Right lung (tissue), 2 donors: ENCODE measurements at regions not wholly inside any gene's neighbourhood (a gene's known extent, or its start where the extent isn't known, plus 50 kb on each side); places are given as distances from the start of the nearest gene placed in this dataset.
"Not testable (repeated sequence)": the region's sequence is repeated elsewhere in the genome, so short reads cannot be mapped to it uniquely, and the experiment has no call there.

ENCODE experiments used
- DNase-seq, 2 donors: peaks; one replicate each; pipeline ENCODE4 v3.0.0-alpha.2; 2013

DNA sequence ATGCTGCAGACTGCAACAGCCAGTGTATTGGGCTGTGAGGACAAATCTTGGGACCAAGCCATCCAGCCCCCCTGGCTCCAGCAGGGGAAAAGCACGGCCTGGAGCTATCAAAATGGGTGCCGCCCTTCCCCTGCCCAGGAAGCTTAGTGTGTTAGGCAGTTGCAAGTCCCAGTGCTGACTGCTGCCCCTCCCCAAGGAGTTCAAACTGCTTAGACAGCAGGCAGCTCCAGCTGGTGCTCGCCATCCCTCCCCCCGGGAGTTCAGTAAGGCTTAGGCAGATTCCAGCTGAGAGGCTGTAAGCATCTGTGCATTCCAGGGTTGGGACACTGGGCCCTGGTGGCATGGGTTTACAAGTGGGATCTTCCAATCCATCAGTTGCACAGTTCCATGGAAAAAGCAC lies 579.6 kb upstream of the NR5A2 start:
- no peak for DNase-seq

DNA sequence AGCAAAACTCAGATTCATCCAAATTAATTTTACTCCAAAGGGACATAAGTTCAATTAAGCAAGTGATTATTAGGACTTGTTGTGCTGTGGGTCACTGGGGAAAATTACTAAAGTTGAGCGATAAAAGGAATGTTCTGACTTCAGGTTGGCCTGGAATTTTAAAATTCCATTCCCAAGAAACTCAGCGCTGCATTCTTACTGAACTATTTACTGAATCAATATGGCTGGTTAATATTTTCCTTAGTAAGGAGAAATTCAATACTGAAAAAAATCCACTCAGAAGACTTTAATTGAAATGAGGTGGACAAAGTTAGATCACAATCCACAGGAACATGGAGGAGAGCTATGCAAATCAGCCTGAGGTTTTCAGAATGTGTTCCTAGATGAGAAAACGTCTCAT lies 578.9 kb upstream of the NR5A2 start:
- DNase-seq = no peak

DNA sequence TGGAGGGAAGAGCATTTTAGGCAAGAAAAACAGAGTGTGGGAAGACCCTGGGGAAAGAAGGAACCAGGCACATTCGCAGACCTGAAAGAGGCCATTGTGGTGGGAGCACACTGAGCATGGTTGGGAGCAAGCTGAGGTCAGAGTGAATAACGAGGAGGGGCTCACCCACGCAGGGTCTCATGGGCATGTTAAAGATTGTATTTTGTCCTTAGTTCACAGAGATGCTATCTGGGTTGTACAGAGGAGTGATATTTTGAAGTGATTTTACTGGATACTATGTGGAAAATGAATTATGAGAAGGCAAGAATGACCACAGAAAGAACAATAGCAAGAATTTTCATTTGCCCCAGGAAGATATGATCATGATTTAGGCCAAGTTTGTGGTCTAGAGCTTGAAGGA lies 578.3 kb upstream of the NR5A2 start:
- no peak for DNase-seq

DNA sequence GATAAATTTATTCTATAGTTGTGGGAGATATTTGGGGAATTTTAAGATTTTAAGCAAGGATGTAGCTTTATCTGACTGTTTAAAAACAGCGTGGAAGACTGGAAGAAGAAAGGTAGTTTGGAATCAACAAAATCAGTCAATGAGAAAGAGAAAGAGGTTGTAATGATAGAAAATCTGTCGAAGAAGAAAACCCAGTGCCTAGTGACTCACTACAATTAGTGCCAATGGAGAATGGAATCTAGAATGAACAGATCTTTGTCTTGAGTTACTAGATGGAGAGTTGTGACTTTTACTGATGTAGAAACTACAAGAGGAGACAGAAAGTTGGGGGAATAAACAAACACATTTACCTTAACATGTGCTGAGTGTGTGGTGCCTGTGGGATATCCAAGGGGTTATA lies 577.8 kb upstream of the NR5A2 start:
- no peak for DNase-seq

DNA sequence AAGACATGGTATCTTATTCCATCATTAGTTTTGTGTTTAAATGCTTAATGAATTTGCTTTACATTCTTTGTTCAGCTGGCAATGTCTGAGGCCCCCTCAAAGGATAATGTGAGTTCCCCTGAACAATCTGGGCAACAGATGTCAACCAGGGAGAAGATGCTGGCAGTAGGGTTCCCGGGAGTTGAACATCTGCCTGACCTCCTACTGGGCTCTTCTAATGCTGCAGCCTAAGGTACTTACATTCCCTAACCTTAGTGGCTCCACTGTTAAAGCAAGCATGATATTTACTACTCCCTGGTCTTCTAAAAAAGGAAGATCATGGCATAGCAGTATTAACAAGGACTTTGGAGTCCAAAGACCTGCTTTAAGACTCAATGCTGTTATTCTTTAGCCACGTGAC lies 574.9 kb upstream of the NR5A2 start:
- no peak for DNase-seq

DNA sequence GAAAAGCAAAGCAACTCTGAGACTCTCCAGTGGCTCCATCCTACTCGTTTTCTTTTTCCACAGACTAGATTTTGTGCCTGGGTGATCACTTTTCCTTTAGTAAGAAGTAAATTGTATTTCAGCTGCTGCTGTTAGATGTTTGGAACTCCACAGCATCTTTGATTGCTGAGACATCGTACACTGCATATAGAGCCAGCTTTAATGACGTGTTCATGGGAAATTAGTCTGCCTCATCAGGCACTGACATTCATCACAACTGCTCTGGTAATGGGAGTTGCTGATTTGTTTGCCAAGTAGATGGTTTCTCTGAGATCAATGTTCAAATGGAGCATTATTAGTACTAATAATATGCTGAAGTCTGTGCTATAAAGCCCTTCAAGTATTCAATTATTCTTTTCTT lies 573.8 kb upstream of the NR5A2 start:
- no peak for DNase-seq

DNA sequence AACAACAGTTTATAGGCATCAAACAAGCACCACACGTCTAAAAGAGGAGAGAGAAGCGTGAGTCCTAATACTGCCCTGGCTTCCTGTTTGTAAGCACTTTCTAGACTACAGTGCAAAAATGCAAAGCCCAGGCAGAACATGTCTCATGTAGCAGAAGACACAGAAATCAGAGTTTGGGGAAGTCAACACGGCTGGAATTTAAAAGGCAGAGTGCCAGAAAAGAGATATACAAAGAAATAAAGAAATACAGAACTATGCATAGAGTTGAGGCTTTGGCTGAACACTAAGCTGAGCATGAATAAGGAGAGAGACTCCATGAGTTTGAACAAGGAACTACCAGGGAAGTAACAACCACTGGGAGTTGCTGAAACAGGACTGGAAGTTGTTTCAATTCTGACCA lies 566.6 kb upstream of the NR5A2 start:
- DNase-seq = no peak

DNA sequence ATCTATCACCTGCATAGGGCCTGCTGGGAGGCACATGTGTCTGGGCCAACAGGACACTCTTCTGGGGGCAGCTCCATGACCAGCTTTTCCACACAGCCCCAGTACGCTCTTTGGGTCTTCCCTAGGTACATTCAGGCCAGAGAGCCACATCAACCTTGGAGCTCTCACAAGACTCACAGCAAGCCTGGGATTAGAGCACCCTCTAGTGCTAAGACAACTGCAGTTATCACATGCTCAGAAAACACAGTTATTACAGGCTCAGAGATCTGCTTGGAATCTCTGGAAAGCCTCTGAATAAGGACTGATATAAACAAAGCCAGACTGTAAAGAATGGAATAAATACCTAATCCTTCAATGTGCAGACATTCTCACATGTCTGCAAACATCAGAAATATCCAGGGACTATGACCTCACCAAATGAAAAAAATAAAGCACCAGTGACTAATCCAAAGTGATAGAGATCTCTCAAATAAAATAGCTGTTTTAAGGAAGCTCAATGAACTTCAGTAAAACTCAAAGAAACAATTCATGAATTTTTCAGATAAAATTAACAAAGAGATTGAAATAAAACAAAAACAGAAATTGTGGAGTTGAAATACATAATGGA lies 563.9 kb upstream of the NR5A2 start:
- no peak for DNase-seq

DNA sequence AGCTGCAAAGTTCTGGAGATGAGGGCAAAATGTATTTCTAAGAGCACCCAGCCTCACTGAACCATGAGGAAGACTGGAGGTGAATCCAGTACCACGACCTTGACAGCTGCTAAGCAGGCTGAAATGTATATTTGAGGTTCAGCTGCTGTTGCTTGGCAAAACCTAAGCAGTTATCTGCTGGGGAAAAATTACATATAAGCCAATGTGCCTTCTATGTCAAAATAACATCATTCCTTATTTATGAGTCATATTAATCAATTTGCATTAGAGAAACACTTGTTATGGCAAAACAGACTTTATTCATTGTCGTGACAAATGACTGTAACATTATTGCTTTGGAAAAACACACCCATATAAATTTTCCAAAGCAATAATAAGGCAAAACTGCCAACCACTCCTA lies 560.5 kb upstream of the NR5A2 start:
- DNase-seq = no peak

DNA sequence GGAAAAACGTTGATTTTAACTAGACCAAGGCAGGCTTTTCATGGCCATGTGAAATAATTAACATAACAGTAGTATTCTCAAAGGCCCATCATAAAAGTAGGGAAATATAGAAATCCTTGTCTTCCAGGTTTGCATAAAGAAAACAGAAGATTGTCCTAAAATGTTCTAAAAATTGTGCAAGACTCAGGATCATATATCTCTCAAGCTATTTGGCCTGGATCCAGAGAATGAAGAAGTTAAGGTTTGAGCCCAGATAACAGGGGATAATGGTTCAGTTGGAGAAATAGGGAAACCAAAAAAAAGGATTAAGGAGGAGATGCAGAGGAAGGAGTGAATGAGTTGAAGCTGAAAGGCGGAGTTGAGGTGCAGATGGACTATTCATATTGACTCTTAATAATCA lies 555.5 kb upstream of the NR5A2 start:
- no peak for DNase-seq

DNA sequence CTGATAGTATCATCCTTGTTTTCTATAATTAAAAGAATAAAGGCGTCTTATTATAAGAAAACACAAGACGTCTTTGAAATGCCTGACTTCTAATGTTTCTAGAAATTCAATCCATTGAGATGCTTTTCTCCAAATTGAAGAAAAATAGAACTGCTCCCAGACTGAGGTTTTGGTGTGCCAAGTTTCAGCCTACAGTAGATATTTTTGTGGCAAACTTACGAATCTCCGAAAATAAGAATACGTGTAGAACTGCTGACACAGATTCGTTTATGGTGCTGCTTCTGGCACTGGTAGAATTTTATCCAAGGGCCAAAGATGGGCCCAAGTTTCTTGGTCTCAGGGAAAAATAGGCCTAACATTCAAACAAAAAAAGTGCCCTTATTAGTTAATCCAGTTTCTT lies 554.5 kb upstream of the NR5A2 start:
- DNase-seq = no peak

DNA sequence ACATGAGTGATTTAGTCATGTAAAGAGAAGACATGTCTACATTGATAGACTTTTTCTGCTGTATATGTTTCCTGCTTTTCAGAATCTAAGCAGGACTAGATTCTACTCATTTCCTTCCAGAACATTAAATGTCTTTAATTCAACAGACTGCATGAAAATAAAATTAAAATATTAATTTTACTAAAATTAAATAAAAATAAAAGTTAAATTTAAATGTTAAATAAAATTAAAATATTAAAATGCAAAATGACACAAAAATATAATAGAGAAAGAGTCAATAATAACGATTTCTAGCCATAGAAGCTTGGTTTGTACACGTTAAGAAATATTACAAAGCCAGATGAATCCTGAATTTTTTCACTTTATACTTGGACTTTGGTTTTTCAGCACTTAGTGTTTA lies 552.8 kb upstream of the NR5A2 start:
- no peak for DNase-seq

DNA sequence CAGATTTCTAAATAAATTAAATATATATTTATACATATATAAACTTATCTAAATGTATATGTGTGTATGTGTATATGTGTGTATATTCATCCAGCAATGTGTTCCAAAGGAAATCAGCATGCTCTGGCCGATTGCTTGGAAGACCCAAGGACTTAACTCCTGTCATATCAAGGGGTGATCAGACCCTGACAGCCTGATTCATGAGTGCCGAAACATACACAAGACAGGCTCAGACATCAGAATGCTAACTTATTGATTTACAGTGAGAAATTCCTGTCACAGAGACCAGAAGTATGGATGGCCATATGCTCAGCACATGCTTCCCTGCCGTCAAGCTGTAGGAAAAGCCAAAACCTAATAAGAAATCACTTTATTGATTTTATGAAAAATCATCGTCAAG lies 545.1 kb upstream of the NR5A2 start:
- no peak for DNase-seq

DNA sequence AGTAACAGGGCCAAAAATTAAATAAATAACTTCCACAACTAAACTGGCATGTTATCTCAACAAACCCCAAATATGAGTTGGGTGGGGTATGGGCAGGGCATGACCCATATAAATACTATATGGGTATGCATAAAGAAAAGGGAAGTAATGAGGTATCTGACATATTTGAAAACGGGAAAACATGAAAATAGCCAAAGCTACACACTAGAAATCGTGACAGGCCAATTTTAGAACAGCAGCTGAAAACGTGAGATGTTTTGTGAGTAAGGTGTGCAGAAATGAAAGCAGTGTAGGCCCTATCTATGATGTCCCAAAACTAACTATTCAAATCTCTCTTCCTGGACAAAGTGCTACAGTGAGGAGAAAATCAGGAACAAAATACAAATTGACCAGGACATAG lies 537.9 kb upstream of the NR5A2 start:
- no peak for DNase-seq

DNA sequence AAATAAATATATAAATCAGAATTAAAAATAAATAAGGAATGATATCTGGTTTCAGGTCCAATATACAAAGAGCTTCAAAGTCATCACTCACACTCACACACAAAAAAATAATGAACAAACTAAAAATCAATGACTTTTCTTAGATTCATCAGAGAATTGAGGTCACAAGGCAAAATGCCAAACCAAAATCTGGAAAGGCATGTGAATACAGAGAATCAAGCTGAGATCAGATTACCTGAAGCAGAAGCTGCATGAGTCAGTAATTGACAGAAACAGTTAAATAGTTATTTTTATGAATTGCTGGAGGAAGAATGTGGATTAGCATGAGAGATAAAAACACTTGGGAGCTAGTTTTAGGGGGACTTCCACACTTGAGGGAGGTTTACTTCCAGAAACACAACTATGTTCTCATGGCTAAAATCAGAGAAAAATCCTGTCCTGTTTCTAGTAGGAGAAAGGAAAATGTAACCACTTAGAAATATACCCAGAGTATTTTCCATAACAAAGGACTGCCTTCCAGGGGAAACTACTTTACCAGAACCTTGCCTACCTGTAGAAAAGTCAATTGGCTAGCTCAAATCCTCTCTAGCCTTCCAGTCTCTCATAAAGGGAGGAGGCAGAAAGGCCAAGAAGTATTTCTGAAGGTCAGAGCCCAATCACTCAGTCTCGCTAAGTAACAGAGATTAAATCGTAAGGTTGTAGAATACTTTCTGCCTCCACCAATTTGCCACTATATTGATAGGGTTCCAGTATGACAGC lies 536.6 kb upstream of the NR5A2 start:
- no peak for DNase-seq

DNA sequence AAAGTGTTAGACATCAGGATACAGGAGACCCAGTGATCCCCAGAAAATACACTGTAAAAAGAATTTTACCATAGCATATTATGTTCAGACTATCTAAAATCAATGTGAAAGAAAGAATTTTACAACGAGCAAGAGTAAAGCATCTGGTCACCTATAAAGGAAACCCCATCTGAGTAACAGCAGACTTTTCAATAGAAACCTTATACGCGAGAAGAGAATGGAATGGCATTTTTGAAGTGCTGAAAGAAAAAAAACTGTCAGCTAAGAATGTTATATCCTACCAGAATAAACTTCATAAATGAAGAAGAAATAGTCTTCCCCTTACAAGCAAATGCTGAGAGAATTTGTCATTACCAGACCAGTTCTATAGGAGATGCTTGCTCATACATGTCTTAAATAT lies 532.1 kb upstream of the NR5A2 start:
- DNase-seq = no peak

DNA sequence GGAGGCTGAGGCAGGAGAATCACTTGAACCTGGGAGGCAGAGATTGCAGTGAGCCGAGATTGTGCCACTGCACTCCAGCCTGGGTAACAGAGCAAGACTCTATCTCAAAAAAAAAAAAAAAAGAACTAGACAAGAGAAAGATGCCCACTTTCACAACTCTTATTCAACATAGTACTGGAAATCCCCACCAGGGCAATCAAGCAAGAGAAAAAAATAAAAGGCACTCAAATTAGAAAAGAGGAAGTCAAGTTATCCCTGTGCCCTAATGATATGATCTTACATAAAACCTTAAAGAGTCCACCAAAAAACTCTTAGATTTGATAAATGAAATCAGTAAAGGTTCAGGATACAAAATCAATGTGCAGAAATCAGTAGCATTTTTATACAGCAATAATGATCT lies 528.7 kb upstream of the NR5A2 start:
- not testable (repeated sequence) for DNase-seq

DNA sequence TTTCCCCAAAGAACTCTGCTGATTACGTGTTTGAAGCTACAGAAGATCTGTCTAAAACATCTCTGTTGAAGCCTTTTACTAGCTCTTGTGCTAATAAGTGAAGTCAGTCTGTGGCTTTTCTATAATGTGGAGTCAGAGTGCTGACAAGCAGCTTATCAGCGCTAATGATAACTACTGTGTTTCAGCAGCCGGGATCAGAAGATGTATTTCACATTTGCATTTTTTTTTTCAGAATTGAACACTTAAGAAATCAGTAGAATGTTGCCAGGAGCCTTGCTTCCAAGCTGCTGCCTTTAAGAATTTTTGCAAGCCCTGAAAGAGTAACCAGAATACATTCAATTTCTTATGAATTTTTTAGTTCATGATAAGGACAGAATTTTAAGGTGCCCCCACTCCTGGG lies 519.4 kb upstream of the NR5A2 start:
- DNase-seq = no peak

DNA sequence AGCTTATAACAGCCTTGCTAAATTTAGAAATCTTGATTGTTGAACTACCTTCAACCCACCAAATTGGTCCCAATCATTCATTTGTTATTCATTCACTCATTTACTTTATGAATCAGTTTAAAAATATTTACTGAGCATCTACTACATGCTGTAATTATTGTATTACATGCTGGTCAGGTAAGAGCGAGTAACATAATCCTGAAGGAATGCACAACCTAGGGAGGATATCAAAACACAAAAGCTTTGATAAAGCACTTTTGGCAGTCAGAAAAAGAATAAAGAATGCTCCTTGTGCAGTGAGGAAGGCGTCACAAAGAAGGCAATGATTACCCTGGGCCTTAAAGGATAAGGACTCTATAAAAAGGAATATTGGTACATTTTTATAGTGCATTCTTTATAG lies 518.9 kb upstream of the NR5A2 start:
- DNase-seq = no peak

DNA sequence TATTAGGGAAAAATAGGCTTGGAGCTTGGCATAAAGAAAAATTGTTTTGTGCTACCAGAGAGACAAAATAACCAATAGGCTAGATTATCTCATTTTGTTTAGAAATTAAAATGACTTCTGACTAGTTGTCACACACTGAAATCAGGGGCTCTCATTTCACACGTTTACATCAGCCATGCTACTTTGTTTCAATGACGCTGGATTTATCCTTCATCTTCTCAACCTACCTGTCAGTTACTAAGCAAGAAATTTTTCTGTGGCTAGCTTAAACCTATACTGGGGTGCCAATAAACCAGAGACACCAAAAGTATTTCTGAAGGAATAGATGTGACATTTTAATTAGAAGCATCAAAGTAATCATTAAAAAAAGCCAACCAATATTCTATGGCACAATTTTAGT lies 518.1 kb upstream of the NR5A2 start:
- DNase-seq = no peak

DNA sequence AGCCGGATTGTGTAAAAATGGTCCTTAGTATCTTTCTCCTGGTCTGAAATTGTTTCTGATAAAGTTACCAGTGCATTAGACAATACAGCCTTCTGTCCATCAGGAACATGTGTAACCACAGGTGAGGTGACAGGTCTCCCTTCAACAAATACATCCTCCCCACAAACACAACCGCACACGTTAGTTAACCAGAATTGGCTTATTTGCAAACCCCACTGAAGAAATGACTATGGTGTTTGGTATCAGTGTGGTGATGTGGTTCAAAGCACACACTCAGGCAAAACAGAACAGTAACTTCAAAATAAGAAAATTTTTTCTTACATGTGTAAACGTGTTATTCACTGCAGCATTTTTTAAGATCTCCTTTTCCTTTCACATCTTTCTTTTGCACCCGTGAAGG lies 517.2 kb upstream of the NR5A2 start:
- no peak for DNase-seq

DNA sequence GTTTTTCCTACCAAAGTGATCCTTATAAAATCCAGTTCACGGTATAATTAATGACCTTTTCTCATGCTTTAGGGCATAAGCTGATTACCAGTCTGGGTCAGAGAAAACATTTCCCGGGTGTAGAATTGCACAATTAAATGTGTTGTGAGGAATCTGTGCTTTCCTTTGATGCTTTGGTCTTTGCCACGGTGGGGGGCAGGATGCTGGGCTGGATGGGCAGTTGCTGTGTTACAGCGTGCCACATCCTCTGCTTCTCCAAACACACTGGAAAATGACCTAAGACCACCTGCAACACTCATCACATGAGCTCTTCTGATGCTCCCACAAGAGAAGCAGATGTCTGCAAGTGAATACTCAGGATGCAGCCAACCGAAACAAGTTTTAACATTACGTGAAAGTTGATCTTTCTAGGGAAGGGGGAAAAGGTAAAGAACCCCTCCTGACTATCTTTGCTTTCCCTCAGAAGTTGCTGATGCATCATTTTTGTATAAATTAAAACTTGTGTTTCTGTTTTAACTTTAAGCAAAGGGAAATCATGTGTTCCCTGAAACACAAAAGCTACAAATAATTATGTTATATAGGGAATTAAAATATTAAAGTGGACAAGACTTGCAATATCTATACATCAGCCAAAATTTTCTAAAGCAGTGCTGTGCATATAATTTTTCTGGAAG lies 515.3 kb upstream of the NR5A2 start:
- DNase-seq = no peak

DNA sequence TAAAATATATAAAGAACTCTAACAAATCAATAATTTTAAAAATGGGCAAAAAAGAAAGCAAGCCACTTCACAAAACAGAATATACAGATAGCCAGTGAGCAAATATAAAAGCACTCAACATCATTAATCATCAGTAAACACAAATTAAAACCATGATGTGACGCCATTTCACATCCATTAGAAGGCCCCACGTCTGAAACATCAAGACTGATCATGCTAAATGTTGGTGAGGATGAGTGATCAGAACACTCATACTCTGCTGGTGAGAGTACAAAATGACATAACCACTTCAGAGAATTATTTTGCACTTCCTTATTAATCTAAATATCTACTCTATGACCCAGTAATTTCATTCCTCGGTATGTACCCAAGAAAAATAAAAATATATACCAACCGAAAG lies 512.2 kb upstream of the NR5A2 start:
- no peak for DNase-seq

DNA sequence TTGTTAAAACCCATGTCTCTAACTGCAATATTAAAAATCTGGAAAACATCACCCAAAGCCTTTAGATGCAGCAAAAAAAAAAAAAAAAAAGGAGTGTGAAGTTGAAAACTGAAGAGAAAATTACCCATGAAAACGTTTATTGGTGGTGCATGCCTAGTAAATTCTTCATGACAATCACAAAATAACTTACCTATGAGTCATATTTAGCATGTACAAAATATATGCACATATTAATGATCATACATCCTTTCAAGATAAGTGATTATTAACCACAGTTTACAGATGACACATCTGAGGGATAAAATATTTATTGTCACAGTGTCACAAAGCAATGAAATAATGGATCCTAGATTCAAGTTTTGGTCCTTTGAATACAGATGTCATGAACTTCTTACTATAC lies 505.2 kb upstream of the NR5A2 start:
- no peak for DNase-seq
